K562 (cell line): ENCODE measurements at regions not wholly inside any gene's neighbourhood (a gene's known extent, or its start where the extent isn't known, plus 50 kb on each side); places are given as distances from the start of the nearest gene placed in this dataset.

Experiments
- ATAC-seq: fragments of 200-7000 bp; cut with Tn5 transposase; 3 replicates; pipeline ENCODE4 v1.9.1; 2020; ENCODE audit warnings: moderate library complexity
- BruUV-seq: library from RNA; stranded (reverse); fragments of 400-500 nt; replicated peaks from 2 replicates; lab custom pipeline; 2021; lab: Mats Ljungman, UMichigan
- CTCF ChIA-PET: fragments of 300-600 bp; formaldehyde crosslinking; extraction: SDS; loops from one replicate; lab custom pipeline; 2021; ENCODE audit warnings: low intra/inter-chr PET ratio; lab: Yijun Ruan, JAX
- POLR2A ChIA-PET: fragments of 300-600, 350-650 bp; sonication (Branson Sonifier 250); formaldehyde crosslinking; extraction: SDS; loops from one replicate; lab custom pipeline; 2021; ENCODE audit warnings: antibody characterized with exemption, inconsistent platforms; lab: Yijun Ruan, JAX
- DNase-seq, 4 experiments: peaks; one replicate each; pipeline versions ENCODE4 v3.0.0 to v3.0.0-alpha.2; 2011 to 2018; ENCODE audit warnings: low spot score in 3 of 4, mixed read lengths in 3 of 4; ENCODE audit errors: extremely low read depth in 1 of 4
- FAIRE-seq: peaks from 2 replicates; lab custom pipeline; 2011; peaks lifted over from hg19 to GRCh38; lab: Jason Lieb, UNC
- H2AFZ ChIP-seq: 2 replicates; pipeline ENCODE4 v1.6.0; 2011; ENCODE audit warnings: low read depth, low read length, control low read depth, inconsistent platforms
- H3K27ac ChIP-seq: fragments of 200-600 bp; 3 replicates; pipeline ENCODE4 v1.8.0; 2011; ENCODE audit warnings: low read depth, mild to moderate bottlenecking, control low read depth, inconsistent platforms, low read length, moderate library complexity, mixed read lengths; ENCODE audit errors: extremely low read depth
- H3K27me3 ChIP-seq, 2 experiments: fragments of 300-600 bp in 1 of 2; 2 replicates in 1 of 2; 3 replicates in 1 of 2; pipeline versions ENCODE4 v1.6.0 to v1.8.0; 2011; ENCODE audit warnings: inconsistent platforms in 2 of 2, low read length in 2 of 2, mild to moderate bottlenecking in 1 of 2, mixed read lengths in 1 of 2, moderate library complexity in 1 of 2; ENCODE audit not compliant: control insufficient read depth in 2 of 2, insufficient read depth in 2 of 2
- H3K36me3 ChIP-seq: fragments of 300-600 bp; 3 replicates; pipeline ENCODE4 v1.8.0; 2011; ENCODE audit warnings: mild to moderate bottlenecking, low read length, inconsistent platforms; ENCODE audit not compliant: control insufficient read depth, insufficient read depth
- H3K4me1 ChIP-seq, 2 experiments: fragments of 200-600 bp in 1 of 2; replicated peaks in 1 of 2; 2 replicates in 1 of 2; 3 replicates in 1 of 2; pipeline versions ENCODE4 v1.5.1 to v1.8.0; 2011; ENCODE audit warnings: inconsistent platforms in 2 of 2, low read length in 2 of 2, mild to moderate bottlenecking in 1 of 2, mixed read lengths in 1 of 2, moderate library complexity in 1 of 2; ENCODE audit not compliant: control insufficient read depth in 2 of 2, insufficient read depth in 2 of 2
- H3K4me2 ChIP-seq: 2 replicates; pipeline ENCODE4 v1.6.1; 2011; ENCODE audit warnings: low read length, control low read depth, inconsistent platforms, mixed read lengths; ENCODE audit not compliant: insufficient read depth
- H3K4me3 ChIP-seq: fragments of 200-600 bp; sonication (generic), shearing (Covaris generic); 2 replicates; pipeline ENCODE4 v1.5.1; 2016; ENCODE audit warnings: control low read depth, inconsistent platforms
- H3K79me2 ChIP-seq: fragments of 200-600 bp; 3 replicates; pipeline ENCODE4 v1.8.0; 2011; ENCODE audit warnings: low read length, inconsistent platforms; ENCODE audit not compliant: control insufficient read depth, insufficient read depth
- H3K9ac ChIP-seq, 2 experiments: 2 replicates each; pipeline versions ENCODE4 v1.6.0 to v1.6.1; 2011; ENCODE audit warnings: low read depth in 2 of 2, low read length in 2 of 2, control low read depth in 1 of 2, inconsistent platforms in 1 of 2, mild to moderate bottlenecking in 1 of 2, mixed read lengths in 1 of 2; ENCODE audit not compliant: insufficient read depth in 1 of 2
- H3K9me1 ChIP-seq: one replicate; pipeline ENCODE4 v1.6.0; 2011; ENCODE audit warnings: inconsistent platforms, mild to moderate bottlenecking, low read length, moderate library complexity; ENCODE audit not compliant: control insufficient read depth, insufficient read depth
- H3K9me3 ChIP-seq: replicated peaks from 2 replicates; pipeline ENCODE4 v1.5.1; 2011; ENCODE audit warnings: low read depth, low read length, inconsistent platforms; ENCODE audit not compliant: control insufficient read depth, insufficient read depth
- H4K20me1 ChIP-seq: replicated peaks from 2 replicates; pipeline ENCODE4 v1.6.1; 2011; ENCODE audit warnings: low read length, inconsistent platforms, mixed read lengths; ENCODE audit not compliant: control insufficient read depth, insufficient read depth
- ATF7 ChIP-seq: fragments of 450-650 bp; IDR thresholded peaks from 2 replicates; pipeline ENCODE4 v1.7.1; 2014; ENCODE audit warnings: mild to moderate bottlenecking, moderate library complexity
- BRD9 ChIP-seq: fragments of 450-650 bp; IDR thresholded peaks from 2 replicates; pipeline ENCODE4 v1.6.1; 2018; ENCODE audit warnings: low read depth; ENCODE audit not compliant: partially characterized antibody
- CEBPB ChIP-seq: fragments of 450-650 bp; IDR thresholded peaks from 2 replicates; pipeline ENCODE4 v1.6.1; 2016; ENCODE audit warnings: missing genetic modification characterization, missing compliant biosample characterization
- FOXA3 ChIP-seq, 2 experiments: fragments of 450-650 bp in 1 of 2; sonication (generic) in 1 of 2; formaldehyde crosslinking; IDR thresholded peaks in 1 of 2; conservative IDR thresholded peaks in 1 of 2; 2 replicates each; pipeline versions ENCODE4 v1.4.0 to v1.8.0; 2020 to 2022; ENCODE audit warnings: mild to moderate bottlenecking in 2 of 2, missing genetic modification reagents in 1 of 2
- FOXK1 ChIP-seq: sonication (generic); formaldehyde crosslinking; IDR thresholded peaks from 2 replicates; pipeline ENCODE4 v1.8.0; 2022; ENCODE audit warnings: missing genetic modification reagents, mild to moderate bottlenecking, borderline replicate concordance
- HCFC1 ChIP-seq: IDR thresholded peaks from 2 replicates; pipeline ENCODE4 v1.6.1; 2012; ENCODE audit warnings: low read depth, low read length, improper control_type of control experiment
- IRF1 ChIP-seq: sonication (generic); formaldehyde crosslinking; IDR thresholded peaks from 2 replicates; pipeline ENCODE4 v1.8.0; 2022; ENCODE audit warnings: missing genetic modification reagents, mild to moderate bottlenecking, borderline replicate concordance
- KLF16 ChIP-seq: IDR thresholded peaks from 2 replicates; pipeline ENCODE4 v1.6.1; 2016; ENCODE audit warnings: antibody characterized with exemption
- NFYB ChIP-seq: IDR thresholded peaks from 2 replicates; pipeline ENCODE4 v1.6.1; 2011; ENCODE audit warnings: mild to moderate bottlenecking, moderate library complexity; ENCODE audit not compliant: insufficient read length; ENCODE audit errors: extremely low read depth
- RBM14 ChIP-seq: fragments of 200-400 bp; formaldehyde crosslinking; IDR thresholded peaks from 2 replicates; pipeline ENCODE4 v1.6.1; 2018; ENCODE audit warnings: low read depth, mild to moderate bottlenecking, low read length, moderate library complexity, borderline replicate concordance; ENCODE audit not compliant: insufficient read depth
- RBM25 ChIP-seq: fragments of 200-400 bp; formaldehyde crosslinking; IDR thresholded peaks from 2 replicates; pipeline ENCODE4 v1.6.1; 2018; ENCODE audit warnings: low read length, low read depth, moderate library complexity; ENCODE audit not compliant: severe bottlenecking
- ZNF3 ChIP-seq: fragments of 250-450 bp; sonication (Bioruptor Pico); IDR thresholded peaks from 2 replicates; pipeline ENCODE4 v1.5.0; 2021; ENCODE audit warnings: mild to moderate bottlenecking, moderate library complexity
- ZNF584 ChIP-seq: fragments of 200-800 bp; sonication (Bioruptor generic); IDR thresholded peaks from 2 replicates; pipeline ENCODE4 v1.6.1; 2016; ENCODE audit warnings: low read depth, mild to moderate bottlenecking, missing genetic modification characterization, missing compliant biosample characterization
- ZNF717 ChIP-seq: fragments of 250-450 bp; sonication (Bioruptor Pico); IDR thresholded peaks from 2 replicates; pipeline ENCODE4 v1.5.0; 2021
- WGBS: fragments of 100-300 bp; shearing (Covaris generic); methylation state at CpG from one replicate; pipeline ENCODE4 v1.1.6; 2016; ENCODE audit warnings: low coverage, mixed read lengths; ENCODE audit not compliant: insufficient coverage; ENCODE audit errors: missing lambda C conversion rate; 5-methylcytosine and 5-hydroxymethylcytosine counted together
- in situ Hi-C: fragments of 300-500 bp; cut with MboI; formaldehyde crosslinking; loops from 4 replicates; pipeline ENCODE4 v1.15.0; 2018; ENCODE audit warnings: inconsistent platforms, mixed read lengths
- intact Hi-C: fragments of 100-400 bp; cut with micrococcal nuclease; formaldehyde crosslinking; loops from 2 replicates; pipeline ENCODE4 v1.14.2; 2022
- TF ChIP-seq, protein P1 (sequence below): sonication (generic); formaldehyde crosslinking; IDR thresholded peaks from 2 replicates; pipeline ENCODE4 v1.8.0; 2023; ENCODE audit warnings: mild to moderate bottlenecking, missing genetic modification reagents

DNA sequence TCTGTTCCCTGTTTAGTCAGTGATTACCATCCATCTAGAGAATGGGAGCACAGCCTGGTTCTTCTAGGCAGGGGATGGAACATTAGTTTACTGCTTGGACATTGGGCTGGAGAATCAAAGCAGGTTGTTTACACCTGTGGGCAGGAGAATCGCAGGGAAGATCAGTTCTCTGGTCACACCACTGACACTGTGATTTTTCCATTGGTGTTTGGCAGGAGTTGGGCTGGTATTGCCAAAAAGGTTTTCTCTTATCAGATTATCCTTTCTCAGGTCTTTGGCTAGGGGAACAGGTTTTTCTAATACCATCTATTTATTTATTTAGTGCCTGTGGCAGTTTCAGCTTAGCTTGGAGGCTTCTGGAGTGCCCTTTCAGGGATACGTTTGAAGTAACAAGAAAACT, 219.3 kb upstream of the GRIN3A start:
- ChIA-PET POLR2A (no interaction called here), CTCF (no interaction called here)
- no peak overlapping the region for H3K9ac ChIP-seq
- intact Hi-C loops (no loop called here), in situ Hi-C loops (no loop called here)
- no peaks in the 10 kb centered on the region for H3K4me1 ChIP-seq
- no peak overlapping the region for H3K4me3 ChIP-seq
- no peak overlapping the region for H3K4me2 ChIP-seq
- no TSS peak for BruUV-seq
- DNase-seq (no peak), ATAC-seq (no peak), FAIRE-seq (no peak)
- no peak overlapping the region for H2AFZ ChIP-seq
- TF ChIP-seq, protein P1, sequence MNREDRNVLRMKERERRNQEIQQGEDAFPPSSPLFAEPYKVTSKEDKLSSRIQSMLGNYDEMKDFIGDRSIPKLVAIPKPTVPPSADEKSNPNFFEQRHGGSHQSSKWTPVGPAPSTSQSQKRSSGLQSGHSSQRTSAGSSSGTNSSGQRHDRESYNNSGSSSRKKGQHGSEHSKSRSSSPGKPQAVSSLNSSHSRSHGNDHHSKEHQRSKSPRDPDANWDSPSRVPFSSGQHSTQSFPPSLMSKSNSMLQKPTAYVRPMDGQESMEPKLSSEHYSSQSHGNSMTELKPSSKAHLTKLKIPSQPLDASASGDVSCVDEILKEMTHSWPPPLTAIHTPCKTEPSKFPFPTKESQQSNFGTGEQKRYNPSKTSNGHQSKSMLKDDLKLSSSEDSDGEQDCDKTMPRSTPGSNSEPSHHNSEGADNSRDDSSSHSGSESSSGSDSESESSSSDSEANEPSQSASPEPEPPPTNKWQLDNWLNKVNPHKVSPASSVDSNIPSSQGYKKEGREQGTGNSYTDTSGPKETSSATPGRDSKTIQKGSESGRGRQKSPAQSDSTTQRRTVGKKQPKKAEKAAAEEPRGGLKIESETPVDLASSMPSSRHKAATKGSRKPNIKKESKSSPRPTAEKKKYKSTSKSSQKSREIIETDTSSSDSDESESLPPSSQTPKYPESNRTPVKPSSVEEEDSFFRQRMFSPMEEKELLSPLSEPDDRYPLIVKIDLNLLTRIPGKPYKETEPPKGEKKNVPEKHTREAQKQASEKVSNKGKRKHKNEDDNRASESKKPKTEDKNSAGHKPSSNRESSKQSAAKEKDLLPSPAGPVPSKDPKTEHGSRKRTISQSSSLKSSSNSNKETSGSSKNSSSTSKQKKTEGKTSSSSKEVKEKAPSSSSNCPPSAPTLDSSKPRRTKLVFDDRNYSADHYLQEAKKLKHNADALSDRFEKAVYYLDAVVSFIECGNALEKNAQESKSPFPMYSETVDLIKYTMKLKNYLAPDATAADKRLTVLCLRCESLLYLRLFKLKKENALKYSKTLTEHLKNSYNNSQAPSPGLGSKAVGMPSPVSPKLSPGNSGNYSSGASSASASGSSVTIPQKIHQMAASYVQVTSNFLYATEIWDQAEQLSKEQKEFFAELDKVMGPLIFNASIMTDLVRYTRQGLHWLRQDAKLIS (CRISPR knock-in tag), result no peak
- TF ChIP-seq ZNF717 (CRISPR knock-in tag), result no peak
- TF ChIP-seq RBM25, result no peak
- TF ChIP-seq FOXK1 (CRISPR knock-in tag), result no peak
- no peak for TF ChIP-seq KLF16
- TF ChIP-seq HCFC1, result no peak
- no peak for TF ChIP-seq NFYB
- TF ChIP-seq CEBPB (tag), result no peak
- TF ChIP-seq IRF1, result no peak
- TF ChIP-seq RBM14, result no peak
- no peak for TF ChIP-seq FOXA3 (CRISPR knock-in tag; conservative IDR thresholded peaks at IDR 0.05 in 1 of 2, IDR thresholded peaks at IDR 0.05 in 1 of 2)
- TF ChIP-seq BRD9, result no peak
- TF ChIP-seq ATF7, result no peak
- no peak for TF ChIP-seq ZNF584 (CRISPR knock-in tag)
- TF ChIP-seq ZNF3 (CRISPR knock-in tag), result no peak
- no peaks in the 10 kb centered on the region for H3K9me1 ChIP-seq
- H4K20me1 ChIP-seq, result no peaks in the 10 kb centered on the region
- H3K9me3 ChIP-seq, result no peaks in the 10 kb centered on the region
- H3K27ac ChIP-seq, result no peak overlapping the region
- H3K36me3 ChIP-seq, result no peaks in the 10 kb centered on the region
- no peaks in the 10 kb centered on the region for H3K79me2 ChIP-seq
- no peaks in the 10 kb centered on the region for H3K27me3 ChIP-seq
- WGBS, result 6% methylated on average over 2 of the region's 2 CpGs
